ENCODE measurements at regions not wholly inside any gene's neighbourhood (a gene's known extent, or its start where the extent isn't known, plus 50 kb on each side); places are given as distances from the start of the nearest gene placed in this dataset.

- no peak for DNase-seq (ENCODE audit: low read depth)
Measured at GRCh38 chr5:74188351-74189105, 452.0 kb downstream of the ENC1 start.

- no peak for DNase-seq (ENCODE audit: low read depth)
Measured at GRCh38 chr5:74187757-74188156, 452.8 kb downstream of the ENC1 start.

- DNase-seq (ENCODE audit: low read depth), result no peak
Measured at GRCh38 chr5:74186356-74187315, 453.9 kb downstream of the ENC1 start.

- DNase-seq (ENCODE audit: low read depth), result no peak
Measured at GRCh38 chr5:74185599-74185998, 454.9 kb downstream of the ENC1 start.

GRCh38 chr5:74184649-74185048, 455.9 kb downstream of the ENC1 start:
- DNase-seq (ENCODE audit: low read depth), result no peak

GRCh38 chr5:74183041-74183440, 457.5 kb downstream of the ENC1 start:
- no peak for DNase-seq (ENCODE audit: low read depth)

- no peak for DNase-seq (ENCODE audit: low read depth)
Measured at GRCh38 chr5:74182603-74183002, 457.9 kb downstream of the ENC1 start.

GRCh38 chr5:74179701-74180100, 460.8 kb downstream of the ENC1 start:
- no peak for DNase-seq (ENCODE audit: low read depth)

- no peak for DNase-seq (ENCODE audit: low read depth)
Measured at GRCh38 chr5:74179179-74179578, 461.3 kb downstream of the ENC1 start.

GRCh38 chr5:74177961-74178360, 462.6 kb downstream of the ENC1 start:
- DNase-seq (ENCODE audit: low read depth), result no peak

- no peak for DNase-seq (ENCODE audit: low read depth)
Measured at GRCh38 chr5:74174366-74174765, 466.2 kb downstream of the ENC1 start.

- DNase-seq (ENCODE audit: low read depth), result no peak
Measured at GRCh38 chr5:74173665-74174064, 466.9 kb downstream of the ENC1 start.

GRCh38 chr5:74173241-74173640, 467.3 kb downstream of the ENC1 start:
- no peak for DNase-seq (ENCODE audit: low read depth)

- no peak for DNase-seq (ENCODE audit: low read depth)
Measured at GRCh38 chr5:74169701-74170100, 470.8 kb downstream of the ENC1 start.

- no peak for DNase-seq (ENCODE audit: low read depth)
Measured at GRCh38 chr5:74167930-74168315, 472.6 kb downstream of the ENC1 start.

- no peak for DNase-seq (ENCODE audit: low read depth)
Measured at GRCh38 chr5:74167206-74167929, 473.2 kb downstream of the ENC1 start.

GRCh38 chr5:74166064-74166463, 474.5 kb downstream of the ENC1 start:
- DNase-seq (ENCODE audit: low read depth), result no peak

GRCh38 chr5:74164725-74165235, 475.7 kb downstream of the ENC1 start:
- DNase-seq (ENCODE audit: low read depth), result no peak

- DNase-seq (ENCODE audit: low read depth), result no peak
Measured at GRCh38 chr5:74162524-74162923, 478.0 kb downstream of the ENC1 start.

- no peak for DNase-seq (ENCODE audit: low read depth)
Measured at GRCh38 chr5:74161170-74161569, 479.4 kb downstream of the ENC1 start.

- no peak for DNase-seq (ENCODE audit: low read depth)
Measured at GRCh38 chr5:74156728-74157383, 483.7 kb downstream of the ENC1 start.

GRCh38 chr5:74155501-74155900, 485.0 kb downstream of the ENC1 start:
- no peak for DNase-seq (ENCODE audit: low read depth)

Measured in stimulated activated CD8-positive, alpha-beta memory T cell treated with anti-CD3 and anti-CD28 coated beads, Interleukin-12 subunit alpha, Interleukin-12 subunit beta, amount 100 ng/mL, for 4 hours (primary cell).